Esophagus muscularis mucosa (tissue), 4 donors: ENCODE measurements at regions not wholly inside any gene's neighbourhood (a gene's known extent, or its start where the extent isn't known, plus 50 kb on each side); places are given as distances from the start of the nearest gene placed in this dataset.

ENCODE experiments used
- EP300 ChIP-seq: sonication (generic); formaldehyde crosslinking; IDR thresholded peaks from one replicate; pipeline ENCODE4 v1.6.1; 2017; ENCODE audit warnings: antibody characterized with exemption
- POLR2A ChIP-seq: fragments of 450-650 bp; IDR thresholded peaks from one replicate; pipeline ENCODE4 v1.6.1; 2017; ENCODE audit warnings: antibody characterized with exemption, moderate library complexity, mild to moderate bottlenecking, low read depth
- POLR2AphosphoS5 ChIP-seq, 2 donors: sonication (generic); formaldehyde crosslinking; IDR thresholded peaks; one replicate each; pipeline ENCODE4 v1.6.1; 2017; ENCODE audit warnings: antibody characterized with exemption in 2 of 2
- TF ChIP-seq, protein P1 (sequence below), 3 experiments: fragments of 200-600 bp in 2 of 3; fragments of 450-650 bp in 1 of 3; sonication (generic) in 2 of 3; IDR thresholded peaks; one replicate each; pipeline ENCODE4 v1.5.1; 2017 to 2019; ENCODE audit warnings: antibody characterized with exemption in 3 of 3, mild to moderate bottlenecking in 2 of 3, moderate library complexity in 1 of 3

DNA sequence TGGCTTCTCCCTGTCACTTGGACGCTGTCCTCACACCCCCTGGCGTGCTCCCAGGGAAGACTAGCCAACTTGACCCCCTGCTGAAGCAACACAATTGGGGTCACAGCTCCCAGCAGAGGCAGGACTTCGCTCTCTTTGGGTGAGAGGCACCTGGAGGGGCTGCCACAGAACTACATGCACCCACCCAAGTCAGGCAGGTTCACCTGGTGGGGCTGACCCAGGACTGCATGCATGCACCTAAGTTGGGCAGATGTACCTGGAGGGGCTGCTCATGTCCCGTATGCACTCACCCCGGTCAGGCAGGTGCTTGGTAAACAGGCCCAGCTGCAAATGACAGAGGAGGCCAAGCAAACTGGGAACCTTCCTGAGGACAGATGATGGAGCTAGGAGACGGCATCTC, 154.3 kb upstream of the RPS6KA2 start:
- TF ChIP-seq, protein P1, sequence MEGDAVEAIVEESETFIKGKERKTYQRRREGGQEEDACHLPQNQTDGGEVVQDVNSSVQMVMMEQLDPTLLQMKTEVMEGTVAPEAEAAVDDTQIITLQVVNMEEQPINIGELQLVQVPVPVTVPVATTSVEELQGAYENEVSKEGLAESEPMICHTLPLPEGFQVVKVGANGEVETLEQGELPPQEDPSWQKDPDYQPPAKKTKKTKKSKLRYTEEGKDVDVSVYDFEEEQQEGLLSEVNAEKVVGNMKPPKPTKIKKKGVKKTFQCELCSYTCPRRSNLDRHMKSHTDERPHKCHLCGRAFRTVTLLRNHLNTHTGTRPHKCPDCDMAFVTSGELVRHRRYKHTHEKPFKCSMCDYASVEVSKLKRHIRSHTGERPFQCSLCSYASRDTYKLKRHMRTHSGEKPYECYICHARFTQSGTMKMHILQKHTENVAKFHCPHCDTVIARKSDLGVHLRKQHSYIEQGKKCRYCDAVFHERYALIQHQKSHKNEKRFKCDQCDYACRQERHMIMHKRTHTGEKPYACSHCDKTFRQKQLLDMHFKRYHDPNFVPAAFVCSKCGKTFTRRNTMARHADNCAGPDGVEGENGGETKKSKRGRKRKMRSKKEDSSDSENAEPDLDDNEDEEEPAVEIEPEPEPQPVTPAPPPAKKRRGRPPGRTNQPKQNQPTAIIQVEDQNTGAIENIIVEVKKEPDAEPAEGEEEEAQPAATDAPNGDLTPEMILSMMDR (IDR thresholded peaks at IDR 0.05): no peak
- TF ChIP-seq POLR2A: no peak
- TF ChIP-seq EP300: no peak
- no peak for TF ChIP-seq POLR2AphosphoS5 (IDR thresholded peaks at IDR 0.05)
